ENCODE measurements at regions not wholly inside any gene's neighbourhood (a gene's known extent, or its start where the extent isn't known, plus 50 kb on each side); places are given as distances from the start of the nearest gene placed in this dataset.

DNA sequence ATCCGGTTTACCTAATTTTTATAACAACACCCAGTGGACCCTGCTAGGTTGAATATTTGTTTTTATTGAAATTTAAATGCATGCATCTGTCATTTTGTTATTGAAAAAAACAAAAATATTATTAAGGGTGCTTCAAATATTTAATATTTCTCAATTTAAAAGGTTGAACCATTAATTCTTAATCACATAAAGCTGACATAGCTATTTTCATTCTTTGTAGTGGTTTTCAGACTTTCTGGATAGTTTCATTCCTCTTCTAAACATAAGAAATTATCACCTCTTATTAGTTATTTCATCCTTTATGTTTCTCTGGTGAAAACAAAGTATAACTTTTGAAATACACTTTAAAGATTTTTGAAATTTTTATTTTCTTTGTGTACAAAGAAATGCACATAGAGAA lies 369.9 kb upstream of the PLSCR5 start:
- TF ChIP-seq FOXK2 (IDR thresholded peaks at IDR 0.05) (no peak), SP1 (IDR thresholded peaks at IDR 0.05) (no peak), L3MBTL2 (conservative IDR thresholded peaks at IDR 0.05) (no peak), SUZ12 (IDR thresholded peaks at IDR 0.05) (no peak), TARDBP (IDR thresholded peaks at IDR 0.05) (no peak)

Data from HEK293T (cell line).